H9 (cell line): ENCODE measurements at regions not wholly inside any gene's neighbourhood (a gene's known extent, or its start where the extent isn't known, plus 50 kb on each side); places are given as distances from the start of the nearest gene placed in this dataset.

Experiments
- DNase-seq: peaks from one replicate; pipeline ENCODE4 v3.0.0-alpha.2; 2017
- H2AFZ ChIP-seq: one replicate; pipeline ENCODE4 v1.6.1; 2013; ENCODE audit warnings: mild to moderate bottlenecking, low read length, control low read depth, moderate library complexity
- H2AK5ac ChIP-seq: 2 replicates; pipeline ENCODE4 v1.6.1; 2013; ENCODE audit warnings: low read length, control low read depth, mixed read lengths; ENCODE audit not compliant: insufficient read length
- H2BK120ac ChIP-seq: one replicate; pipeline ENCODE4 v1.6.1; 2013; ENCODE audit warnings: low read depth, mild to moderate bottlenecking, low read length, control low read depth, inconsistent platforms; ENCODE audit not compliant: poor library complexity, severe bottlenecking
- H2BK12ac ChIP-seq: 2 replicates; pipeline ENCODE4 v1.6.1; 2013; ENCODE audit warnings: low read length, control low read depth, mixed read lengths, low read depth; ENCODE audit not compliant: insufficient read length
- H2BK15ac ChIP-seq: 2 replicates; pipeline ENCODE4 v1.6.1; 2013; ENCODE audit warnings: low read depth, low read length, control low read depth
- H2BK20ac ChIP-seq: one replicate; pipeline ENCODE4 v1.6.1; 2013; ENCODE audit warnings: low read depth, mild to moderate bottlenecking, low read length, control low read depth, inconsistent platforms; ENCODE audit not compliant: poor library complexity, severe bottlenecking
- H2BK5ac ChIP-seq: 2 replicates; pipeline ENCODE4 v1.6.1; 2013; ENCODE audit warnings: low read length, control low read depth, mixed read lengths; ENCODE audit not compliant: insufficient read length
- H3K14ac ChIP-seq: 2 replicates; pipeline ENCODE4 v1.6.1; 2013; ENCODE audit warnings: low read length, control low read depth; ENCODE audit not compliant: insufficient read depth
- H3K18ac ChIP-seq: 2 replicates; pipeline ENCODE4 v1.6.1; 2013; ENCODE audit warnings: low read depth, mild to moderate bottlenecking, mixed read lengths, low read length, control low read depth; ENCODE audit not compliant: insufficient read length
- H3K23ac ChIP-seq: 2 replicates; pipeline ENCODE4 v1.6.1; 2013; ENCODE audit warnings: low read length, control low read depth, mixed read lengths, low read depth; ENCODE audit not compliant: insufficient read length
- H3K23me2 ChIP-seq: 2 replicates; pipeline ENCODE4 v1.6.1; 2013; ENCODE audit warnings: low read depth, mild to moderate bottlenecking, mixed read lengths, low read length, control low read depth; ENCODE audit not compliant: insufficient read length, poor library complexity, severe bottlenecking
- H3K27ac ChIP-seq: 2 replicates; pipeline ENCODE4 v1.5.1; 2013; ENCODE audit warnings: low read length, control low read depth, mixed read lengths, low read depth; ENCODE audit not compliant: insufficient read length
- H3K27me3 ChIP-seq: 2 replicates; pipeline ENCODE4 v1.6.1; 2013; ENCODE audit warnings: low read length, control low read depth, inconsistent platforms; ENCODE audit not compliant: insufficient read depth
- H3K4ac ChIP-seq: 2 replicates; pipeline ENCODE4 v1.6.1; 2013; ENCODE audit warnings: low read depth, mild to moderate bottlenecking, control low read depth, inconsistent platforms, low read length, moderate library complexity
- H3K4me1 ChIP-seq: 2 replicates; pipeline ENCODE4 v1.6.1; 2013; ENCODE audit warnings: low read length, control low read depth, inconsistent platforms; ENCODE audit not compliant: insufficient read depth
- H3K4me2 ChIP-seq: 2 replicates; pipeline ENCODE4 v1.6.1; 2013; ENCODE audit warnings: low read length, control low read depth, mixed read lengths; ENCODE audit not compliant: insufficient read length, insufficient read depth
- H3K56ac ChIP-seq: 2 replicates; pipeline ENCODE4 v1.6.1; 2013; ENCODE audit warnings: low read depth, mild to moderate bottlenecking, mixed read lengths, low read length, control low read depth; ENCODE audit not compliant: insufficient read length
- H3K79me1 ChIP-seq: 2 replicates; pipeline ENCODE4 v1.6.1; 2013; ENCODE audit warnings: low read depth, mild to moderate bottlenecking, moderate library complexity, low read length, control low read depth, inconsistent platforms; ENCODE audit not compliant: insufficient read depth, poor library complexity, severe bottlenecking
- H3K79me2 ChIP-seq: 2 replicates; pipeline ENCODE4 v1.6.1; 2013; ENCODE audit warnings: low read length, control low read depth, inconsistent platforms; ENCODE audit not compliant: insufficient read depth
- H3K9ac ChIP-seq: 2 replicates; pipeline ENCODE4 v1.6.1; 2013; ENCODE audit warnings: low read length, control low read depth, mixed read lengths; ENCODE audit not compliant: insufficient read length; ENCODE audit errors: extremely low read depth
- H3K9me3 ChIP-seq: one replicate; pipeline ENCODE4 v1.6.1; 2013; ENCODE audit warnings: low read depth, low read length, inconsistent platforms; ENCODE audit not compliant: control insufficient read depth
- H3T11ph ChIP-seq: one replicate; pipeline ENCODE4 v1.6.1; 2013; ENCODE audit warnings: mild to moderate bottlenecking, low read length, control low read depth, inconsistent platforms
- H4K20me1 ChIP-seq: one replicate; pipeline ENCODE4 v1.6.1; 2013; ENCODE audit not compliant: control insufficient read depth, insufficient read length, insufficient read depth
- H4K5ac ChIP-seq: 2 replicates; pipeline ENCODE4 v1.6.1; 2013; ENCODE audit warnings: low read depth, mild to moderate bottlenecking, mixed read lengths, low read length, control low read depth; ENCODE audit not compliant: insufficient read length
- H4K8ac ChIP-seq: replicated peaks from 2 replicates; pipeline ENCODE4 v1.6.1; 2013; ENCODE audit warnings: low read length, control low read depth, mixed read lengths, low read depth; ENCODE audit not compliant: insufficient read length
- H4K91ac ChIP-seq: 2 replicates; pipeline ENCODE4 v1.6.1; 2013; ENCODE audit warnings: low read depth, mild to moderate bottlenecking, moderate library complexity, mixed read lengths, low read length, control low read depth; ENCODE audit not compliant: insufficient read length
- H3K27ac Mint-ChIP-seq, 3 experiments: 2 replicates in 2 of 3; 3 replicates in 1 of 3; pipeline ENCODE4 v1.8.0; 2020 to 2021; ENCODE audit warnings: mixed read lengths in 3 of 3, mild to moderate bottlenecking in 1 of 3, moderate library complexity in 1 of 3
- H3K27me3 Mint-ChIP-seq: 2 replicates; pipeline ENCODE4 v1.8.0; 2021; ENCODE audit warnings: low read depth, mild to moderate bottlenecking, moderate library complexity, mixed read lengths
- H3K36me3 Mint-ChIP-seq, 3 experiments: 2 replicates in 2 of 3; 3 replicates in 1 of 3; pipeline ENCODE4 v1.8.0; 2020 to 2021; ENCODE audit warnings: low read depth in 3 of 3, mixed read lengths in 3 of 3; ENCODE audit not compliant: insufficient read depth in 1 of 3
- H3K4me1 Mint-ChIP-seq, 2 experiments: 2 replicates each; pipeline ENCODE4 v1.8.0; 2020; ENCODE audit warnings: mixed read lengths in 2 of 2
- H3K4me3 Mint-ChIP-seq, 2 experiments: 2 replicates in 1 of 2; 3 replicates in 1 of 2; pipeline ENCODE4 v1.8.0; 2020 to 2021; ENCODE audit warnings: mild to moderate bottlenecking in 2 of 2, mixed read lengths in 2 of 2, moderate library complexity in 1 of 2
- H3K9me3 Mint-ChIP-seq, 2 experiments: 2 replicates in 1 of 2; 3 replicates in 1 of 2; pipeline ENCODE4 v1.8.0; 2020; ENCODE audit warnings: mild to moderate bottlenecking in 2 of 2, mixed read lengths in 2 of 2, moderate library complexity in 1 of 2
- CTCF ChIP-seq: fragments of 200-600 bp; sonication (generic); conservative IDR thresholded peaks from 3 replicates; pipeline ENCODE4 v1.8.0; 2021; ENCODE audit warnings: antibody characterized with exemption, mild to moderate bottlenecking
- WGBS: extraction: QIAGEN DNeasy Blood & Tissue Kit; methylation state at CpG from one replicate; pipeline ENCODE4 v1.1.7; 2013; ENCODE audit warnings: missing lambda C conversion rate, low lambda C conversion rate, mixed read lengths; ENCODE audit not compliant: insufficient read length; ENCODE audit errors: extremely low coverage; 5-methylcytosine and 5-hydroxymethylcytosine counted together

GRCh38 chr13:78341032-78341431 lies 262.3 kb downstream of the POU4F1 start:
- H3K27ac Mint-ChIP-seq, result no peak overlapping the region; a peak in 1 of 7 replicates
- H3K9me3 Mint-ChIP-seq, result no peaks in the 10 kb centered on the region
- Histone ChIP-seq H2BK120ac (no peak overlapping the region), H2BK20ac (no peak overlapping the region), H2BK15ac (no peak overlapping the region), H2AK5ac (no peak overlapping the region), H3K56ac (no peak overlapping the region), H3K9me3 (no peaks in the 10 kb centered on the region), H3K14ac (no peak overlapping the region), H3K4me1 (no peaks in the 10 kb centered on the region), H3K4me2 (no peak overlapping the region), H3K27me3 (no peaks in the 10 kb centered on the region), H2BK5ac (no peak overlapping the region), H2BK12ac (no peak overlapping the region), H3K79me2 (no peaks in the 10 kb centered on the region), H4K5ac (no peak overlapping the region), H3K79me1 (no peaks in the 10 kb centered on the region), H3T11ph (no peak overlapping the region), H4K8ac (no peak overlapping the region), H3K23me2 (no peaks in the 10 kb centered on the region), H3K9ac (no peak overlapping the region), H3K23ac (no peak overlapping the region), H4K91ac (no peak overlapping the region), H4K20me1 (no peaks in the 10 kb centered on the region), H3K18ac (no peak overlapping the region), H2AFZ (no peak overlapping the region), H3K27ac (no peak overlapping the region), H3K4ac (no peak overlapping the region)
- TF ChIP-seq CTCF, result no peak
- no peaks in the 10 kb centered on the region for H3K4me1 Mint-ChIP-seq
- H3K27me3 Mint-ChIP-seq, result no peaks in the 10 kb centered on the region
- no peak for DNase-seq
- no peaks in the 10 kb centered on the region for H3K36me3 Mint-ChIP-seq
- no CpG with 5 or more reads among the region's 2 CpGs for WGBS
- H3K4me3 Mint-ChIP-seq, result no peak overlapping the region
